ENCODE measurements at regions not wholly inside any gene's neighbourhood (a gene's known extent, or its start where the extent isn't known, plus 50 kb on each side); places are given as distances from the start of the nearest gene placed in this dataset.

DNA sequence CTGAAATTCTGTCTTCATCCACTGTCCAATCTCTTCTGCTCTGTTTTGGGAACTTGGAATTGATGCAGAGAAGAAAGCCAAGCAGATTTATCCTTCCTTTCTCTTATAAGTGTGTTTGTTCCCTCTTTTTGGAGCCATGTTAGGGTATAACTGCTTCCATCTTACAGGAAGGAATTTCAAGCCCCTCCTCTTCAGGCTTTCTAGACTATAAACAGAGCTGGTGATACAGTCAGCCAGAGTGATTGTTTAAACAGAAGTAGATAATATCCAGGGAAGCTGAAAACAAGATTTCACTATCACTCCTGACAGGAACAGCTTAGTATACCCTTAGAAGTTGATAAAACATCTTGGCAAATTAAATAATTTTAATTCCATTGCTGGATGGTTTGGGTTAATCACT lies 102.1 kb upstream of the DMRT1 start:
- H3K27ac ChIP-seq: no peak overlapping the region
- TF ChIP-seq ZFX (IDR thresholded peaks at IDR 0.05) (no peak), CTCF (conservative IDR thresholded peaks at IDR 0.05) (no peak)

DNA sequence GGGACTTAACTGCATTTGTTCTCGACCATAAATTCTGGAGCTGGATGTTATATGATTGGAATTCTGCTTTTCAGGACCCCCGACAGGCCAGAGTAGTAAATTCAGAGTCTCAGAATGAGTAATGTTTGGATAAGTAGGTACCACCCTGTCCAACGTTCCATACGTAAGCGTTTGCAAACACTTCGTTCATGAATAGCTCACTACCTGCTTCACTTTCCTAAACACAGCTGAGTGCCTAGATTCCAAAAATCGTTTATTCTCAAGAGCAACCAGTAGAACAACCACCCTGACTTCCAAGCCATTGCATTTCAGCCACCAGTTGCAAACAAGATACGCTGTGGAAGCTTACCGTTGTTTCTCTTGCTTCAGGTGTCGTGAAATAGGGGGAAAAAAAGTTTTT lies 101.3 kb upstream of the DMRT1 start:
- TF ChIP-seq ZFX (IDR thresholded peaks at IDR 0.05): no peak
- TF ChIP-seq CTCF (conservative IDR thresholded peaks at IDR 0.05): no peak
- no peak overlapping the region for H3K27ac ChIP-seq

DNA sequence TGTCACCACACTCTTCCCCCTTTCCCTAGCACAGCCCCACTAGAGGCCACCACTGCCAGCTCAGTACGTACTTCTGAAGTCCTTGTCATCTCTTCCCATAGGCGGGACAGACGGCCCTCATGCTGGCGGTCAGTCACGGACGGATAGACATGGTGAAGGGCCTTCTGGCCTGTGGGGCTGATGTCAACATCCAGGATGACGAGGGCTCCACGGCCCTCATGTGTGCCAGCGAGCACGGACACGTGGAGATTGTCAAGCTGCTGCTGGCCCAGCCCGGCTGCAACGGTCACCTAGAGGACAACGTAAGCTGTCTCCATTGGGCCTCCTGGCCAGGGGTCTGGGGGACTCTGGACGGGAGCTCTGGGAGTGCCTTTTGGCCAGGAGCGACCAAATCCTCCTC lies 99.4 kb upstream of the DMRT1 start:
- TF ChIP-seq ZFX (IDR thresholded peaks at IDR 0.05) (no peak), CTCF (conservative IDR thresholded peaks at IDR 0.05) (no peak)
- H3K27ac ChIP-seq: no peak overlapping the region

DNA sequence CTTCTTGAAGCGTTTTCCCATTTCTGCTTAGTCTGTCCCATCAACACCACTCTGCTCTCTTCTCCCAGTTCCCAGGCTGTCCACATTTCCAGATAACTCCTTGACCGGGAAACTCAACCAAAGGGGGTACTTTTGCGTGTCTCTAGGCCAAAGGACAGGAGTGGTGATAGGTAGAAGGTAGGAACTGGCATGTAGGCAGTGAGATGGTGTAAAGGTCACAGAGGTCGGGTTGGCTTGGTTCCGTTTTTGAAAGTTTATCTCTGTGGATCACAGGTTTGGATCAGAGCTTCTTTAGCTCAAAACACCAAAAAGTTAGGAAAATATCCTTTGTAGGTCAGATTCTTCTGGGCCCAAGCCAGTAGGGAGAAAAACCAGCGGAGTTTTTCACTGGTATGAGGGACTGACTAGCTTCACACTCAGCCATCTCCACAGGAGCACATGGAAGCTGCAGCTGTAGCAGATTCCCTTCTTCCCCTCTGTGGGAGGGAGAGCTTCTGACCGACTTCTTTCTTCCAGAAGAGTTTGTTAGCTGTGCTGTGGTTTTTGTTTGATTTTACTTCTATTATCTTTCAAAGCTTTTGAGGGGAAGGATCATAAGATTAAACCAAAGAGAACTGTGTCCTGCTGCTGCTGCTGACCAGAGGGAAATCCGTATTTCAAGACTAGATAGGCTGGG lies 98.4 kb upstream of the DMRT1 start:
- H3K27ac ChIP-seq: no peak overlapping the region
- no peak for TF ChIP-seq CTCF (conservative IDR thresholded peaks at IDR 0.05)
- no peak for TF ChIP-seq ZFX (IDR thresholded peaks at IDR 0.05)

DNA sequence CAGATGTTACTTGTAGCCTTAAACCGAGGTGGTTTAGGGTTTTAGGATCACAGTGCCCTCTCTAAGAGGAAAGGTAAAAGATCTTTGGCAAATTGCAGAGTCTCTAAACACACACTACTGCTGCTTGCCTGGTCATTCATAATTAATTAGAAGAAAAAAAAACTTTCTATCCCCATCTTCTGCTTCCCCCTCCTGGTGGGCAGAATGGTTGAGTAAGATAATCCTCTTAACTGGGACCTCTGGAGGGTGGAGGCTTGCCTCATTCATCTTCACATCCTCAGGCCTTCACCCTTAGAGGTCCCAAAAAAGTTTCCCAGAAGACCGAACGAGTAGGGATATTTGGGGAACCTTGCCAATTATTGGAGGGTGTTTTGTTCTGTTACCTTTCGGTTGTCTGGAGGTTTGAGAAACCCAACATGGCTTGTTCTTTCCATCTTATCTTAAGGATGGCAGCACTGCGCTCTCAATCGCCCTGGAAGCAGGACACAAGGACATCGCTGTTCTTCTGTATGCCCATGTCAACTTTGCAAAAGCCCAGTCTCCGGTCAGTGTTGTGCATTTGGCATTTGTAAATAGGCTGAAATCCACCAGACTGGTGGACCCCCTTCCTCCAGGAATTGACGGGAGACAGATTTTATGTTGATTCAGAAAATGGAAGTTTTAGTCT lies 97.3 kb upstream of the DMRT1 start:
- no peak for TF ChIP-seq CTCF (conservative IDR thresholded peaks at IDR 0.05)
- no peak for TF ChIP-seq ZFX (IDR thresholded peaks at IDR 0.05)
- no peak overlapping the region for H3K27ac ChIP-seq

DNA sequence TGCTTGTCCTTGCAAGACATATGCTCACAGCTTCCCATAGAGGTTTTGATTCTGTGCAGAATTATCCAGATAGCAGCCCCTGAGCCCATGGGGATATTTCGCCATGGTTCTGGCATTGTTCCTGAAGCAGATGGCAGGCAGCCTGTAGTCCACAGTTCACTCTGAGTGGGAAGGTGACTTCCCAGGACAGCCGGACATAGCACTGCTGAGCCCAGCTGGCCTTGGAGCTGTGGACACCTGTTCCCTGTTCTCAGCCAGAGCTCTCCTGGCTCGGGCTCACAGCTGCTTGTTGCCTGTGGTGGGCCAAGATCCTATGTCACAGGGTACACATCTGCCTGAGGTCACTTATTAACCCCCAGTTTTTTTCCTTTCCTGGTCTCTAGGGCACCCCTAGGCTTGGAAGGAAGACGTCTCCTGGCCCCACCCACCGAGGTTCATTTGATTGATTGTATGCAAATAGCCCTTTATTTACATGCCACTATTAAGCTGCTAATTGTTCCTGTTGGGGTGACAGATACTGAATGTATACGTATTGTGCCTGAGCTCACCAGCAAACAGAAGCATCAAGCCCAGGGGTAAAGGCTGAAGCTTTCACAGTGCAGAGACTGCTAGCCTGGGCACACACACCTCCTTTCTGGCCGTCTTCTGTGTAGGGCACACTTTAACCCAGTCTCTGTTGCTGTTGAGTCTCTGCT lies 96.6 kb upstream of the DMRT1 start:
- TF ChIP-seq CTCF (conservative IDR thresholded peaks at IDR 0.05): no peak
- no peak for TF ChIP-seq ZFX (IDR thresholded peaks at IDR 0.05)
- H3K27ac ChIP-seq: no peak overlapping the region

- TF ChIP-seq ZFX (IDR thresholded peaks at IDR 0.05) (no peak), CTCF (conservative IDR thresholded peaks at IDR 0.05) (no peak)
- no peak overlapping the region for H3K27ac ChIP-seq
Observed at GRCh38 chr9:745761-746380, 95.6 kb upstream of the DMRT1 start.

Measured in C4-2B (cell line).